Trophoblast cell (in vitro differentiated cells and primary cell): ENCODE measurements at regions not wholly inside any gene's neighbourhood (a gene's known extent, or its start where the extent isn't known, plus 50 kb on each side); places are given as distances from the start of the nearest gene placed in this dataset.

ENCODE experiments used
- DNase-seq, 2 donors: peaks; one replicate each; pipeline ENCODE4 v3.0.0-alpha.2; 2016
- H2AFZ ChIP-seq: 2 replicates; pipeline ENCODE4 v1.6.1; 2013; ENCODE audit warnings: low read length, moderate library complexity, mild to moderate bottlenecking; ENCODE audit not compliant: insufficient read depth, poor library complexity
- H2AK5ac ChIP-seq: 2 replicates; pipeline ENCODE4 v1.6.1; 2013; ENCODE audit warnings: mild to moderate bottlenecking, low read length
- H2BK120ac ChIP-seq: 2 replicates; pipeline ENCODE4 v1.6.1; 2013; ENCODE audit warnings: low read length, mild to moderate bottlenecking, moderate library complexity; ENCODE audit not compliant: insufficient read depth, poor library complexity
- H2BK12ac ChIP-seq: 2 replicates; pipeline ENCODE4 v1.6.1; 2013; ENCODE audit warnings: mild to moderate bottlenecking, low read length, moderate library complexity
- H2BK5ac ChIP-seq: 2 replicates; pipeline ENCODE4 v1.6.1; 2013; ENCODE audit warnings: low read length, low read depth, moderate library complexity, mild to moderate bottlenecking; ENCODE audit not compliant: poor library complexity
- H3K14ac ChIP-seq: 2 replicates; pipeline ENCODE4 v1.6.1; 2013; ENCODE audit warnings: mild to moderate bottlenecking, low read length
- H3K18ac ChIP-seq: 2 replicates; pipeline ENCODE4 v1.6.1; 2013; ENCODE audit warnings: mild to moderate bottlenecking, low read length
- H3K23ac ChIP-seq: 2 replicates; pipeline ENCODE4 v1.6.1; 2013; ENCODE audit warnings: low read length
- H3K27ac ChIP-seq: 2 replicates; pipeline ENCODE4 v1.5.1; 2013; ENCODE audit warnings: low read depth, mild to moderate bottlenecking, inconsistent platforms, low read length, moderate library complexity
- H3K27me3 ChIP-seq: 2 replicates; pipeline ENCODE4 v1.6.1; 2013; ENCODE audit warnings: inconsistent platforms, mild to moderate bottlenecking, low read length, moderate library complexity; ENCODE audit not compliant: insufficient read depth
- H3K36me3 ChIP-seq, 2 experiments: 1 replicate in 1 of 2; 2 replicates in 1 of 2; pipeline ENCODE4 v1.6.1; 2013; ENCODE audit warnings: low read length in 2 of 2, mild to moderate bottlenecking in 2 of 2, moderate library complexity in 1 of 2; ENCODE audit not compliant: insufficient read depth in 2 of 2, control insufficient read depth in 1 of 2
- H3K4ac ChIP-seq: 2 replicates; pipeline ENCODE4 v1.6.1; 2013; ENCODE audit warnings: low read depth, mild to moderate bottlenecking, low read length, moderate library complexity
- H3K4me1 ChIP-seq, 2 experiments: 1 replicate in 1 of 2; 2 replicates in 1 of 2; pipeline ENCODE4 v1.6.1; 2013; ENCODE audit warnings: low read length in 2 of 2, mild to moderate bottlenecking in 2 of 2, moderate library complexity in 1 of 2; ENCODE audit not compliant: insufficient read depth in 2 of 2, control insufficient read depth in 1 of 2
- H3K4me2 ChIP-seq: 2 replicates; pipeline ENCODE4 v1.6.1; 2013; ENCODE audit warnings: inconsistent platforms, mild to moderate bottlenecking, low read length, moderate library complexity
- H3K4me3 ChIP-seq: 2 replicates; pipeline ENCODE4 v1.5.1; 2013; ENCODE audit warnings: mild to moderate bottlenecking, low read depth, low read length, inconsistent platforms
- H3K79me1 ChIP-seq: one replicate; pipeline ENCODE4 v1.6.1; 2013; ENCODE audit warnings: low read length
- H3K79me2 ChIP-seq: 2 replicates; pipeline ENCODE4 v1.6.1; 2013; ENCODE audit warnings: low read length, mild to moderate bottlenecking; ENCODE audit not compliant: control insufficient read depth, insufficient read depth, poor library complexity
- H3K9ac ChIP-seq: 2 replicates; pipeline ENCODE4 v1.6.1; 2013; ENCODE audit warnings: mild to moderate bottlenecking, low read length
- H3K9me3 ChIP-seq: 2 replicates; pipeline ENCODE4 v1.6.1; 2013; ENCODE audit warnings: low read depth, mild to moderate bottlenecking, control low read depth, inconsistent platforms, low read length; ENCODE audit not compliant: insufficient read depth
- H4K12ac ChIP-seq: 2 replicates; pipeline ENCODE4 v1.6.1; 2013; ENCODE audit warnings: low read depth, mild to moderate bottlenecking, low read length, moderate library complexity
- H4K8ac ChIP-seq: 2 replicates; pipeline ENCODE4 v1.6.1; 2013; ENCODE audit warnings: low read depth, mild to moderate bottlenecking, low read length, moderate library complexity
- H4K91ac ChIP-seq: one replicate; pipeline ENCODE4 v1.6.1; 2013; ENCODE audit warnings: low read depth, mild to moderate bottlenecking, low read length, moderate library complexity
- WGBS: extraction: QIAGEN DNeasy Blood & Tissue Kit; methylation state at CpG from one replicate; pipeline ENCODE4 v1.1.7; 2013; ENCODE audit warnings: missing lambda C conversion rate; ENCODE audit not compliant: insufficient read length, insufficient coverage; ENCODE audit errors: extremely low coverage; 5-methylcytosine and 5-hydroxymethylcytosine counted together

- Histone ChIP-seq H3K79me2 (no peaks in the 10 kb centered on the region), H4K12ac (no peak overlapping the region), H3K9me3 (no peaks in the 10 kb centered on the region), H2AFZ (no peak overlapping the region), H2AK5ac (no peak overlapping the region), H4K8ac (no peak overlapping the region), H3K36me3 (no peaks in the 10 kb centered on the region), H2BK5ac (no peak overlapping the region), H3K4me3 (no peak overlapping the region), H3K4ac (no peak overlapping the region), H3K9ac (no peak overlapping the region), H3K18ac (no peak overlapping the region), H4K91ac (no peak overlapping the region), H3K23ac (no peak overlapping the region), H2BK120ac (no peak overlapping the region), H3K27ac (no peak overlapping the region), H2BK12ac (no peak overlapping the region), H3K27me3 (no peaks in the 10 kb centered on the region), H3K4me2 (no peak overlapping the region), H3K4me1 (peaks cover 0 to 2% of the 10 kb centered on the region in 2 experiments), H3K79me1 (peaks cover 2% of the 10 kb centered on the region), H3K14ac (no peak overlapping the region)
- DNase-seq, result no peak
- no CpG with 5 or more reads among the region's 13 CpGs for WGBS
These were observed 88.3 kb downstream of the SOX14 start for GRCh38 chr3:137852391-137852830.

- H2BK120ac ChIP-seq, result no peak overlapping the region
- H4K91ac ChIP-seq, result no peak overlapping the region
- H3K4me2 ChIP-seq, result no peak overlapping the region
- no peaks in the 10 kb centered on the region for H3K27me3 ChIP-seq
- H3K4ac ChIP-seq, result no peak overlapping the region
- H3K79me2 ChIP-seq, result no peaks in the 10 kb centered on the region
- no peaks in the 10 kb centered on the region for H3K79me1 ChIP-seq
- H4K8ac ChIP-seq, result no peak overlapping the region
- no peak for DNase-seq
- H3K9ac ChIP-seq, result no peak overlapping the region
- no peak overlapping the region for H3K14ac ChIP-seq
- no peak overlapping the region for H4K12ac ChIP-seq
- H2BK5ac ChIP-seq, result no peak overlapping the region
- WGBS, result no CpG with 5 or more reads among the region's 4 CpGs
- H3K4me1 ChIP-seq, result peaks cover 0 to 2% of the 10 kb centered on the region in 2 experiments
- no peak overlapping the region for H3K23ac ChIP-seq
- H3K4me3 ChIP-seq, result no peak overlapping the region
- H2AFZ ChIP-seq, result no peak overlapping the region
- no peak overlapping the region for H3K27ac ChIP-seq
- H3K18ac ChIP-seq, result no peak overlapping the region
- H3K9me3 ChIP-seq, result no peaks in the 10 kb centered on the region
- H3K36me3 ChIP-seq, result no peaks in the 10 kb centered on the region
- H2BK12ac ChIP-seq, result no peak overlapping the region
- no peak overlapping the region for H2AK5ac ChIP-seq
These were observed 90.6 kb downstream of the SOX14 start for GRCh38 chr3:137854533-137855261.

- Histone ChIP-seq H2AFZ (no peak overlapping the region), H4K91ac (no peak overlapping the region), H3K14ac (no peak overlapping the region), H3K79me2 (no peaks in the 10 kb centered on the region), H3K4me2 (no peak overlapping the region), H3K4me3 (no peak overlapping the region), H3K23ac (no peak overlapping the region), H4K12ac (no peak overlapping the region), H3K27ac (peak overlapping the region; percentile 83), H2BK120ac (no peak overlapping the region), H4K8ac (no peak overlapping the region), H3K4ac (no peak overlapping the region), H2BK12ac (no peak overlapping the region), H2AK5ac (no peak overlapping the region), H3K36me3 (no peaks in the 10 kb centered on the region), H3K27me3 (no peaks in the 10 kb centered on the region), H3K18ac (no peak overlapping the region), H2BK5ac (no peak overlapping the region), H3K4me1 (peaks cover 6 to 13% of the 10 kb centered on the region in 2 experiments), H3K9me3 (peaks cover 12% of the 10 kb centered on the region), H3K79me1 (peaks cover 11% of the 10 kb centered on the region), H3K9ac (no peak overlapping the region)
- WGBS, result no CpG with 5 or more reads among the region's 2 CpGs
- DNase-seq, result peak; percentile 60 to 90
These were observed 101.9 kb downstream of the SOX14 start for GRCh38 chr3:137866001-137866400.

- Histone ChIP-seq H3K4me3 (no peak overlapping the region), H3K79me2 (no peaks in the 10 kb centered on the region), H2BK5ac (peak overlapping the region; percentile 79), H2BK120ac (peak overlapping the region; percentile 49), H4K12ac (no peak overlapping the region), H3K18ac (no peak overlapping the region), H3K79me1 (peaks cover 11% of the 10 kb centered on the region), H3K9ac (no peak overlapping the region), H3K27ac (peak overlapping the region; percentile 83), H2BK12ac (peak overlapping the region; percentile 58), H2AK5ac (no peak overlapping the region), H3K4me2 (no peak overlapping the region), H3K14ac (peak overlapping the region; percentile 78), H4K8ac (no peak overlapping the region), H3K27me3 (no peaks in the 10 kb centered on the region), H3K36me3 (no peaks in the 10 kb centered on the region), H2AFZ (no peak overlapping the region), H3K4me1 (peaks cover 6 to 13% of the 10 kb centered on the region in 2 experiments), H4K91ac (peak overlapping the region; percentile 98), H3K4ac (no peak overlapping the region), H3K9me3 (peaks cover 12% of the 10 kb centered on the region), H3K23ac (no peak overlapping the region)
- DNase-seq, result peak; percentile 92 to 98
- WGBS, result no CpG with 5 or more reads among the region's 4 CpGs
These were observed 102.8 kb downstream of the SOX14 start for GRCh38 chr3:137866933-137867332.
